ENCODE measurements at regions not wholly inside any gene's neighbourhood (a gene's known extent, or its start where the extent isn't known, plus 50 kb on each side); places are given as distances from the start of the nearest gene placed in this dataset.

GRCh38 chr3:193883551-193883950 lies 252.4 kb upstream of the HES1 start:
- no peak for DNase-seq
- CTCF ChIA-PET (ENCODE audit: partially characterized antibody): no interaction called here
- POLR2A ChIA-PET (ENCODE audit: partially characterized antibody): no interaction called here

GRCh38 chr3:193884027-193884426 lies 251.9 kb upstream of the HES1 start:
- CTCF ChIA-PET (ENCODE audit: partially characterized antibody): no interaction called here
- Histone ChIP-seq H3K4me1 (ENCODE audit: insufficient read depth, low read length) (no peaks in the 10 kb centered on the region), H3K27me3 (ENCODE audit: insufficient read depth, low read length) (no peaks in the 10 kb centered on the region), H3K9me3 (ENCODE audit: control insufficient read depth in 1 of 2, low read length in 2 of 2) (no peaks in the 10 kb centered on the region), H3K36me3 (ENCODE audit: insufficient read depth, low read length) (no peaks in the 10 kb centered on the region), H3K27ac (ENCODE audit: low read depth, low read length) (no peak overlapping the region), H3K4me3 (ENCODE audit: low read length in 2 of 2) (no peak overlapping the region)
- Mint-ChIP-seq H3K27me3 (peaks cover 4 to 8% of the 10 kb centered on the region in 2 donors), H3K36me3 (no peaks in the 10 kb centered on the region), H3K4me3 (no peak overlapping the region), H3K9me3 (peaks cover 0 to 2% (median 0%) of the 10 kb centered on the region in 8 donors), H3K4me1 (no peaks in the 10 kb centered on the region), H3K27ac (no peak overlapping the region)
- intact Hi-C loops (cut with micrococcal nuclease): no loop called here
- POLR2A ChIA-PET (ENCODE audit: partially characterized antibody): no interaction called here
- no peak for DNase-seq

More at GRCh38 chr3:193883551-193883950, 252.4 kb upstream of the HES1 start:
- no peaks in the 10 kb centered on the region for H3K27me3 ChIP-seq (ENCODE audit: insufficient read depth, low read length)
- H3K4me1 ChIP-seq (ENCODE audit: insufficient read depth, low read length): no peaks in the 10 kb centered on the region
- no peak overlapping the region for H3K4me3 ChIP-seq (ENCODE audit: low read length in 2 of 2)
- H3K27ac ChIP-seq (ENCODE audit: low read depth, low read length): no peak overlapping the region
- no peak overlapping the region for H3K4me3 Mint-ChIP-seq
- H3K4me1 Mint-ChIP-seq: no peaks in the 10 kb centered on the region
- H3K27ac Mint-ChIP-seq: no peak overlapping the region
- H3K9me3 Mint-ChIP-seq: peaks cover 0 to 2% (median 0%) of the 10 kb centered on the region in 8 donors
- no peaks in the 10 kb centered on the region for H3K36me3 ChIP-seq (ENCODE audit: insufficient read depth, low read length)
- H3K9me3 ChIP-seq (ENCODE audit: control insufficient read depth in 1 of 2, low read length in 2 of 2): no peaks in the 10 kb centered on the region
- intact Hi-C loops (cut with micrococcal nuclease): no loop called here
- H3K36me3 Mint-ChIP-seq: no peaks in the 10 kb centered on the region
- peaks cover 4 to 9% of the 10 kb centered on the region in 2 donors for H3K27me3 Mint-ChIP-seq

GRCh38 chr3:193884652-193885051 lies 251.3 kb upstream of the HES1 start:
- Mint-ChIP-seq H3K36me3 (no peaks in the 10 kb centered on the region), H3K9me3 (peaks cover 0 to 2% (median 0%) of the 10 kb centered on the region in 8 donors), H3K27ac (no peak overlapping the region), H3K27me3 (peaks cover 2 to 4% of the 10 kb centered on the region in 2 donors), H3K4me3 (no peak overlapping the region), H3K4me1 (no peaks in the 10 kb centered on the region)
- intact Hi-C loops (cut with micrococcal nuclease): no loop called here
- no peak overlapping the region for H3K27ac ChIP-seq (ENCODE audit: low read depth, low read length)
- DNase-seq: no peak
- H3K4me3 ChIP-seq (ENCODE audit: low read length in 2 of 2): no peak overlapping the region
- no peaks in the 10 kb centered on the region for H3K36me3 ChIP-seq (ENCODE audit: insufficient read depth, low read length)
- CTCF ChIA-PET (ENCODE audit: partially characterized antibody): no interaction called here
- H3K27me3 ChIP-seq (ENCODE audit: insufficient read depth, low read length): no peaks in the 10 kb centered on the region
- H3K4me1 ChIP-seq (ENCODE audit: insufficient read depth, low read length): no peaks in the 10 kb centered on the region
- H3K9me3 ChIP-seq (ENCODE audit: control insufficient read depth in 1 of 2, low read length in 2 of 2): no peaks in the 10 kb centered on the region
- POLR2A ChIA-PET (ENCODE audit: partially characterized antibody): no interaction called here

GRCh38 chr3:193885832-193886231 lies 250.1 kb upstream of the HES1 start:
- Histone ChIP-seq H3K36me3 (ENCODE audit: insufficient read depth, low read length) (no peaks in the 10 kb centered on the region), H3K9me3 (ENCODE audit: control insufficient read depth in 1 of 2, low read length in 2 of 2) (no peaks in the 10 kb centered on the region), H3K27me3 (ENCODE audit: insufficient read depth, low read length) (no peaks in the 10 kb centered on the region), H3K4me3 (ENCODE audit: low read length in 2 of 2) (no peak overlapping the region), H3K4me1 (ENCODE audit: insufficient read depth, low read length) (no peaks in the 10 kb centered on the region), H3K27ac (ENCODE audit: low read depth, low read length) (no peak overlapping the region)
- H3K27me3 Mint-ChIP-seq: peaks cover 2 to 4% of the 10 kb centered on the region in 2 donors
- CTCF ChIA-PET (ENCODE audit: partially characterized antibody): no interaction called here
- H3K4me3 Mint-ChIP-seq: no peak overlapping the region
- no peak overlapping the region for H3K27ac Mint-ChIP-seq
- H3K36me3 Mint-ChIP-seq: no peaks in the 10 kb centered on the region
- peaks cover 0 to 2% (median 0%) of the 10 kb centered on the region in 8 donors for H3K9me3 Mint-ChIP-seq
- no peak for DNase-seq
- intact Hi-C loops (cut with micrococcal nuclease): no loop called here
- POLR2A ChIA-PET (ENCODE audit: partially characterized antibody): no interaction called here
- H3K4me1 Mint-ChIP-seq: no peaks in the 10 kb centered on the region

- intact Hi-C loops (cut with micrococcal nuclease): no loop called here
- Histone ChIP-seq H3K27ac (ENCODE audit: low read depth, low read length) (no peak overlapping the region), H3K4me3 (ENCODE audit: low read length in 2 of 2) (no peak overlapping the region), H3K36me3 (ENCODE audit: insufficient read depth, low read length) (no peaks in the 10 kb centered on the region), H3K27me3 (ENCODE audit: insufficient read depth, low read length) (no peaks in the 10 kb centered on the region), H3K9me3 (ENCODE audit: control insufficient read depth in 1 of 2, low read length in 2 of 2) (no peaks in the 10 kb centered on the region), H3K4me1 (ENCODE audit: insufficient read depth, low read length) (no peaks in the 10 kb centered on the region)
- Mint-ChIP-seq H3K9me3 (no peaks in the 10 kb centered on the region), H3K36me3 (no peaks in the 10 kb centered on the region), H3K4me1 (no peaks in the 10 kb centered on the region), H3K27ac (no peak overlapping the region), H3K27me3 (peaks cover 0 to under 1% of the 10 kb centered on the region in 2 donors), H3K4me3 (no peak overlapping the region)
- DNase-seq: no peak
- CTCF ChIA-PET (ENCODE audit: partially characterized antibody): no interaction called here
- POLR2A ChIA-PET (ENCODE audit: partially characterized antibody): no interaction called here
These were observed 245.7 kb upstream of the HES1 start for GRCh38 chr3:193890016-193890897.

- Mint-ChIP-seq H3K9me3 (peaks cover 0 to 2% (median 0%) of the 10 kb centered on the region in 8 donors), H3K36me3 (no peaks in the 10 kb centered on the region), H3K4me3 (no peak overlapping the region), H3K27ac (peak overlapping the region in 1 of 7 donors; percentile 35), H3K27me3 (peaks cover 0 to 5% of the 10 kb centered on the region in 2 donors), H3K4me1 (no peaks in the 10 kb centered on the region)
- Histone ChIP-seq H3K4me3 (ENCODE audit: low read length in 2 of 2) (no peak overlapping the region), H3K9me3 (ENCODE audit: control insufficient read depth in 1 of 2, low read length in 2 of 2) (no peaks in the 10 kb centered on the region), H3K27me3 (ENCODE audit: insufficient read depth, low read length) (no peaks in the 10 kb centered on the region), H3K27ac (ENCODE audit: low read depth, low read length) (no peak overlapping the region), H3K36me3 (ENCODE audit: insufficient read depth, low read length) (no peaks in the 10 kb centered on the region), H3K4me1 (ENCODE audit: insufficient read depth, low read length) (no peaks in the 10 kb centered on the region)
- intact Hi-C loops (cut with micrococcal nuclease): no loop called here
- ChIA-PET POLR2A (ENCODE audit: partially characterized antibody) (no interaction called here), CTCF (ENCODE audit: partially characterized antibody) (no interaction called here)
- DNase-seq: no peak
These were observed 241.7 kb upstream of the HES1 start for GRCh38 chr3:193894121-193894863.

GRCh38 chr3:193895409-193895808 lies 240.5 kb upstream of the HES1 start:
- POLR2A ChIA-PET (ENCODE audit: partially characterized antibody): no interaction called here
- CTCF ChIA-PET (ENCODE audit: partially characterized antibody): no interaction called here
- no peaks in the 10 kb centered on the region for H3K36me3 Mint-ChIP-seq
- Histone ChIP-seq H3K27ac (ENCODE audit: low read depth, low read length) (no peak overlapping the region), H3K4me3 (ENCODE audit: low read length in 2 of 2) (no peak overlapping the region), H3K36me3 (ENCODE audit: insufficient read depth, low read length) (no peaks in the 10 kb centered on the region), H3K9me3 (ENCODE audit: control insufficient read depth in 1 of 2, low read length in 2 of 2) (no peaks in the 10 kb centered on the region), H3K27me3 (ENCODE audit: insufficient read depth, low read length) (no peaks in the 10 kb centered on the region), H3K4me1 (ENCODE audit: insufficient read depth, low read length) (no peaks in the 10 kb centered on the region)
- no peak overlapping the region for H3K4me3 Mint-ChIP-seq
- peaks cover 0 to 5% of the 10 kb centered on the region in 2 donors for H3K27me3 Mint-ChIP-seq
- DNase-seq: no peak
- intact Hi-C loops (cut with micrococcal nuclease): no loop called here
- peaks cover 0 to 2% (median 0%) of the 10 kb centered on the region in 8 donors for H3K9me3 Mint-ChIP-seq
- H3K4me1 Mint-ChIP-seq: no peaks in the 10 kb centered on the region
- no peak overlapping the region for H3K27ac Mint-ChIP-seq

Measured in CD4-positive, alpha-beta memory T cell (primary cell).